Heart left ventricle (tissue), 16 donors: ENCODE measurements at regions not wholly inside any gene's neighbourhood (a gene's known extent, or its start where the extent isn't known, plus 50 kb on each side); places are given as distances from the start of the nearest gene placed in this dataset.

Source experiments
- ATAC-seq, 4 donors: fragments of 200-7000 bp; cut with Tn5 transposase; one replicate each; pipeline ENCODE4 v1.9.1; 2020 to 2022; ENCODE audit warnings: moderate library complexity in 4 of 4, mild to moderate bottlenecking in 3 of 4, moderate number of reproducible peaks in 1 of 4
- DNase-seq, 5 donors: peaks; one replicate each; pipeline ENCODE4 v3.0.0-alpha.2; 2020
- H3K27ac ChIP-seq, 12 donors: fragments of 200-600 bp; sonication (generic) in 4 of 12; one replicate each; pipeline versions ENCODE4 v1.5.0 to v1.8.0; 2016 to 2022; ENCODE audit warnings: mild to moderate bottlenecking in 2 of 12
- H3K27me3 ChIP-seq, 9 donors: fragments of 200-600 bp; sonication (generic) in 2 of 9; one replicate each; pipeline versions ENCODE4 v1.5.1 to v1.8.0; 2016 to 2022; ENCODE audit warnings: mild to moderate bottlenecking in 3 of 9
- H3K36me3 ChIP-seq, 9 donors: fragments of 200-600 bp; sonication (generic) in 2 of 9; one replicate each; pipeline versions ENCODE4 v1.5.0 to v1.8.0; 2018 to 2022; ENCODE audit warnings: mild to moderate bottlenecking in 2 of 9
- H3K4me1 ChIP-seq, 12 donors: fragments of 200-600 bp; sonication (generic) in 4 of 12; one replicate each; pipeline versions ENCODE4 v1.5.0 to v1.8.0; 2016 to 2022; ENCODE audit warnings: mild to moderate bottlenecking in 3 of 12
- H3K4me3 ChIP-seq, 12 donors: fragments of 200-600 bp; sonication (generic) in 4 of 12; one replicate each; pipeline versions ENCODE4 v1.5.0 to v1.8.0; 2017 to 2022; ENCODE audit warnings: mild to moderate bottlenecking in 9 of 12, moderate library complexity in 4 of 12
- H3K9me3 ChIP-seq, 12 donors: fragments of 200-600 bp; sonication (generic) in 4 of 12; one replicate each; pipeline versions ENCODE4 v1.5.0 to v1.8.0; 2016 to 2022; ENCODE audit warnings: mild to moderate bottlenecking in 1 of 12
- POLR2A ChIP-seq, 2 donors: fragments of 450-650 bp; IDR thresholded peaks; one replicate each; pipeline ENCODE4 v1.6.1; 2017; ENCODE audit warnings: antibody characterized with exemption in 2 of 2, mild to moderate bottlenecking in 2 of 2, moderate library complexity in 2 of 2
- WGBS, 4 donors: extraction: QIAGEN DNeasy Blood & Tissue Kit in 2 of 4; methylation state at CpG; one replicate each; pipeline versions ENCODE4 v1.1.5 to v1.1.7; 2013 to 2018; 5-methylcytosine and 5-hydroxymethylcytosine counted together
- intact Hi-C, 10 donors: fragments of 100-400 bp; cut with DNase I; formaldehyde crosslinking; loops; one replicate each; pipeline versions ENCODE4 v1.11.1 to v1.14.2; 2022
- TF ChIP-seq, protein P1 (sequence below), 12 donors: fragments of 200-600 bp; sonication (generic) in 4 of 12; IDR thresholded peaks; one replicate each; pipeline versions ENCODE4 v1.5.0 to v1.8.0; 2018 to 2022; ENCODE audit warnings: antibody characterized with exemption in 12 of 12, mild to moderate bottlenecking in 5 of 12
- donor health status: ischemic (EF 13 %, LVEDD 7.1; RV severe dilation, severe dysfunction).
- donor health status: healthy with polysubstance abuse.
- donor health status: DM: no; HTN: yes; CAD: no.
- donor health status: DM: no; HTN: no; CAD: no.
- donor health status: ischemic (EF 25% LVEDD 6.9; RV normal size, moderate dysfunction).
- donor health status: ischemic (EF 25% LVEDD 5.7; RV mildly dilated, moderate dysfunction).
- donor health status: healthy.
- donor health status: DM: yes; HTN: yes; CAD: no.
- donor health status: ischemic (EF 35%, LVEDD 5.7; RV mildly dilated, moderate dysfunction).
- donor health status: nonischemic (EF 11% LVEDD 7.7; RV severe dilation, severe dysfunction).
- donor health status: DM: yes; HTN: yes; CAD: no.
- donor health status: PGD.
- donor health status: ischemic (EF 29% LVEDD 5.4; RV normal size, mild dysfunction).
- donor health status: nonischemic (EF 23%, LVEDD 6.1; RV moderate dilation, normal function).

DNA sequence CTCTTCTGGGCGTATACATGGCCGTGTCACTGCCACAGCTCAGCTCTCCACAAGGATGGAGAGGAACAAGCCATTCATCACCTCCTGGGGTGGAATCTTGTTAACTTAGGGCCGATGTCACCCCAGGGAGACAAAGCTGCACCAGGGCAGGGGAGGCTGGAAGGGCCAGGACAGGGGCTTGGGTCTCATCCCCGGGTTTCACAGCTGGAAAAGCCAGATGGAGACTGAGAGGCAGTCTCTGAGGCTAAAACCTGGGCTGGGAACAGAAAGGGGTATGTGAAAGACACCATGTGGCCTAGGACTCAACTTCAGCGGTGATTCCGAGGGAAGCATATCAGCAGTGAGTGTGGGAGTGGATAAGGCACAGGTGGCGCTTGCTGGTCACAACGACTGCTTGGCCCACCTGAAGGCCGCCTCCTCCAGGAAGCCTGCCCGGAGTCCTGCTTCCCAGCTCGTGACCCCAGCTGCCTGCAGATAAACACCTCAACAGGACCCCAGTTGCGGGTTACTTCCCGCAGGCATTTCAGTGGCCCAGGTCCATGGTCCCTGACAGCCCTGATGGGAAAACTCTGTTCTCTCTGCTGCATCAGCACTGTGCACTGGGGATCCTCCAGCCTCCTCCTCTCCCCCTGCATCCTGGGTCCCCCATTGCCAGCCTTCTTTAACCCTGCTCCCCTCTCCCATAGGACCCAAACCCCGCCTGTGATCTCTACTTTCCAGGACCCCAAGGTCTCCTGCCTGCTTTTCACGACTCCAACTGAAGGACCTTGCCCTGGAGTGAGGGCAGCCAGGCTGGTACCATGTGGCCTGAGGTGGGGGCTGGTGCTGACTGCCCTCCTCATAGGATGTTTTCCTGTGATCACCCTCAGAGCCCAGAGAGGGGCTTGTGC is 51.7 kb upstream of the FCN1 start:
- H3K4me1 ChIP-seq = peaks cover 0 to 11% (median 5%) of the 10 kb centered on the region in 12 donors
- intact Hi-C loops = loop anchor here in 1 of 10 donors (5.0 kb wide), 1 partner anchor 867 kb away; no protein-coding TSS in a partner anchor
- TF ChIP-seq POLR2A (IDR thresholded peaks at IDR 0.05) = no peak
- TF ChIP-seq, protein P1, sequence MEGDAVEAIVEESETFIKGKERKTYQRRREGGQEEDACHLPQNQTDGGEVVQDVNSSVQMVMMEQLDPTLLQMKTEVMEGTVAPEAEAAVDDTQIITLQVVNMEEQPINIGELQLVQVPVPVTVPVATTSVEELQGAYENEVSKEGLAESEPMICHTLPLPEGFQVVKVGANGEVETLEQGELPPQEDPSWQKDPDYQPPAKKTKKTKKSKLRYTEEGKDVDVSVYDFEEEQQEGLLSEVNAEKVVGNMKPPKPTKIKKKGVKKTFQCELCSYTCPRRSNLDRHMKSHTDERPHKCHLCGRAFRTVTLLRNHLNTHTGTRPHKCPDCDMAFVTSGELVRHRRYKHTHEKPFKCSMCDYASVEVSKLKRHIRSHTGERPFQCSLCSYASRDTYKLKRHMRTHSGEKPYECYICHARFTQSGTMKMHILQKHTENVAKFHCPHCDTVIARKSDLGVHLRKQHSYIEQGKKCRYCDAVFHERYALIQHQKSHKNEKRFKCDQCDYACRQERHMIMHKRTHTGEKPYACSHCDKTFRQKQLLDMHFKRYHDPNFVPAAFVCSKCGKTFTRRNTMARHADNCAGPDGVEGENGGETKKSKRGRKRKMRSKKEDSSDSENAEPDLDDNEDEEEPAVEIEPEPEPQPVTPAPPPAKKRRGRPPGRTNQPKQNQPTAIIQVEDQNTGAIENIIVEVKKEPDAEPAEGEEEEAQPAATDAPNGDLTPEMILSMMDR (IDR thresholded peaks at IDR 0.05) = no peak
- H3K9me3 ChIP-seq = peaks cover 0 to 3% (median 0%) of the 10 kb centered on the region in 12 donors
- 80 to 83% (median 82%) methylated on average over 14 to 15 of the region's 15 CpGs for WGBS, 4 donors
- DNase-seq (peak in 1 of 5 donors; percentile 13), ATAC-seq (no peak)
- H3K36me3 ChIP-seq = no peaks in the 10 kb centered on the region
- no peak overlapping the region for H3K4me3 ChIP-seq
- no peak overlapping the region for H3K27ac ChIP-seq
- H3K27me3 ChIP-seq = peaks cover 0 to 43% (median 7%) of the 10 kb centered on the region in 9 donors

- TF ChIP-seq POLR2A (IDR thresholded peaks at IDR 0.05) = no peak
- TF ChIP-seq, protein P1 (IDR thresholded peaks at IDR 0.05) = no peak
- ATAC-seq (no peak), DNase-seq (no peak)
- H3K4me1 ChIP-seq = peaks cover 0 to 11% (median 5%) of the 10 kb centered on the region in 12 donors
- 88 to 92% (median 91%) methylated on average over 6 of the region's 6 CpGs for WGBS, 4 donors
- no peak overlapping the region for H3K27ac ChIP-seq
- H3K9me3 ChIP-seq = peaks cover 0 to 3% (median 0%) of the 10 kb centered on the region in 12 donors
- H3K36me3 ChIP-seq = no peaks in the 10 kb centered on the region
- peaks cover 0 to 43% (median 7%) of the 10 kb centered on the region in 9 donors for H3K27me3 ChIP-seq
- no peak overlapping the region for H3K4me3 ChIP-seq
- intact Hi-C loops = no loop called here
Observed at GRCh38 chr9:134970198-134970597, 52.5 kb upstream of the FCN1 start.

DNA sequence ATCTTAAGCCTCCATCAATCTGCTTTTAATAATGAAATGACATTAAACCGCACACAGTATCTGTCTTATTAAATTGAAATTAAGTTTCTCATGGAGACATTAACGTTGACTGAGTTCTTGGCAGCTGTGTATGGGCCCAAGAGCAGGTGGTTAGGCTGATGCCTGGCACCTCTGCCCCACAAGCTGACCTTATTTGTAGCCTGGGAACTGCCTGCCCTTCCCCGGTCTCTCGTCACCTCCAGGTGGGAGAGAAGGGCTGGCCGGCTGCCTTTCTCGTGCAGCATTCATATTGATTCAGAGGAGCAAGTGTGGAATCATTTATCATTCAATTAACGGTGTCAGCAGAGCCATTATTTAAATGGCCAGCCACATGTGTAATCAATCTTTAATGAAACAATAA is 53.0 kb upstream of the FCN1 start:
- WGBS, 4 donors = 53 to 61% (median 55%) methylated on average over 7 of the region's 7 CpGs
- Histone ChIP-seq H3K36me3 (no peaks in the 10 kb centered on the region), H3K4me3 (no peak overlapping the region), H3K4me1 (peaks cover 0 to 11% (median 5%) of the 10 kb centered on the region in 12 donors), H3K27ac (no peak overlapping the region), H3K9me3 (no peaks in the 10 kb centered on the region), H3K27me3 (peaks cover 0 to 43% (median 7%) of the 10 kb centered on the region in 9 donors)
- peak in 1 of 5 donors; percentile 9 for DNase-seq
- intact Hi-C loops = no loop called here
- TF ChIP-seq POLR2A (IDR thresholded peaks at IDR 0.05) = no peak
- TF ChIP-seq, protein P1 (IDR thresholded peaks at IDR 0.05) = no peak
- no peak for ATAC-seq

DNA sequence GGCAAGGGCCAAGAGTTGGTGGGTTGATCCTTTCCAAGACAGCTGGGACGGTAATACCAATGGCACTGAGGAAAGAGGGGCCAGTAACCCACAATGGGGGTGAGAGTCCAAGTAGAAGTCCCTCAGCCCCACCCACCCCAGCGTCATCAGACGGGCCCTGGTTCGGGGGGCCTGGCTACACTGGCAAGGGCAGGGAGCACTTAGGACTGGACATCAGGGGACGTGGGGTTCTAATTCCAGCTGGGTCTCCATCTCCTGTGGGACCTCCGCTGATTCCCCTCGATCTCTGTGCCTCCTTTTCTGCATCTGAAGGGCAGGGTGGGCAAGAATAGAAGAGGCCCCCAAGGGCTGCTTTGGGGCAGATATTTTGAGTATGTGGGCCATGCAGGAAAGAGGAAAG is 53.5 kb upstream of the FCN1 start:
- ATAC-seq (no peak), DNase-seq (peak in 1 of 5 donors; percentile 3)
- no peak overlapping the region for H3K4me3 ChIP-seq
- TF ChIP-seq POLR2A (IDR thresholded peaks at IDR 0.05) = no peak
- TF ChIP-seq, protein P1 (IDR thresholded peaks at IDR 0.05) = no peak
- no peaks in the 10 kb centered on the region for H3K36me3 ChIP-seq
- peaks cover 0 to 43% (median 7%) of the 10 kb centered on the region in 9 donors for H3K27me3 ChIP-seq
- H3K27ac ChIP-seq = no peak overlapping the region
- WGBS, 4 donors = 86 to 89% (median 87%) methylated on average over 7 of the region's 7 CpGs
- no peaks in the 10 kb centered on the region for H3K9me3 ChIP-seq
- H3K4me1 ChIP-seq = peaks cover 0 to 11% (median 5%) of the 10 kb centered on the region in 12 donors
- intact Hi-C loops = no loop called here
